SKM-1 (cell line): ENCODE measurements at regions not wholly inside any gene's neighbourhood (a gene's known extent, or its start where the extent isn't known, plus 50 kb on each side); places are given as distances from the start of the nearest gene placed in this dataset.
"Not testable (repeated sequence)": the region's sequence is repeated elsewhere in the genome, so short reads cannot be mapped to it uniquely, and the experiment has no call there.

ENCODE experiments used
- DNase-seq: peaks from one replicate; lab custom pipeline; 2025; ENCODE audit not compliant: unreplicated experiment; lab: John Stamatoyannopoulos, UW

DNA sequence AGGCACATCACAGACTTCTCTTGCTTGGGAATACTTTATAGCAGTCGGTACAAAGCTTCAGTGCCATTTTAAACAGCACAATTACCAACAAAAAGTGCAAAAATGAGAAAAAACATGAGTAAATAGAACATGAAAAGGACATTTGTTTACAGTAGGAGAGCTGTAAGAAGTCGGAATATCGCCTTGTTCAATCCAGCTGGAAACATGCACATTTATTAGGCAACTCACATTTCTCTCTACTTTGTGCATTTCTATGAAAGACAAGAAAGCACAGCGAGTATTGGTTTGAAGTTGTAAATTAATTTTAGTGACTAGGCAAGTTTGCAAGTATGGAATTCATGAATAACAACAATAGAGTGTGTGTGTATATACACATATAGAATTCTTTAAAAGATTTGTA lies 484.7 kb downstream of the DACH1 start:
- DNase-seq: no peak

DNA sequence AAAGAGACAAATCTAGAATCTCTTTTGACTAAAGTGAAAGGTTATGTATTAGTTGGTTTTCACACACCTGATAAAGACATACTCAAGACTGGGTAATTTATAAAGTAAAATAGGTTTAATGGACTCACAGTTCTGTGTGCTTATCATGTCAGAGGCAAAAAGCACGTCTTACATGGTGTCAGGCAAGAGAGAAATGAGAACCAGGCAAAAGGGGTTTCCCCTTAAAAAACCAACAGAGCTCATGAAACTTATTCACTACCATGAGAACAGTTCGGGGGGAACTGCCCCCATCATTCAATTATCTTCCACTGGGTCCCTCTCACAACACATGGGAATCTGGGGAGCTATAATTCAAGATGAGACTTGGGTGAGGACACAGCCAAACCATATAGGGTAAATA lies 486.8 kb downstream of the DACH1 start:
- DNase-seq: no peak

DNA sequence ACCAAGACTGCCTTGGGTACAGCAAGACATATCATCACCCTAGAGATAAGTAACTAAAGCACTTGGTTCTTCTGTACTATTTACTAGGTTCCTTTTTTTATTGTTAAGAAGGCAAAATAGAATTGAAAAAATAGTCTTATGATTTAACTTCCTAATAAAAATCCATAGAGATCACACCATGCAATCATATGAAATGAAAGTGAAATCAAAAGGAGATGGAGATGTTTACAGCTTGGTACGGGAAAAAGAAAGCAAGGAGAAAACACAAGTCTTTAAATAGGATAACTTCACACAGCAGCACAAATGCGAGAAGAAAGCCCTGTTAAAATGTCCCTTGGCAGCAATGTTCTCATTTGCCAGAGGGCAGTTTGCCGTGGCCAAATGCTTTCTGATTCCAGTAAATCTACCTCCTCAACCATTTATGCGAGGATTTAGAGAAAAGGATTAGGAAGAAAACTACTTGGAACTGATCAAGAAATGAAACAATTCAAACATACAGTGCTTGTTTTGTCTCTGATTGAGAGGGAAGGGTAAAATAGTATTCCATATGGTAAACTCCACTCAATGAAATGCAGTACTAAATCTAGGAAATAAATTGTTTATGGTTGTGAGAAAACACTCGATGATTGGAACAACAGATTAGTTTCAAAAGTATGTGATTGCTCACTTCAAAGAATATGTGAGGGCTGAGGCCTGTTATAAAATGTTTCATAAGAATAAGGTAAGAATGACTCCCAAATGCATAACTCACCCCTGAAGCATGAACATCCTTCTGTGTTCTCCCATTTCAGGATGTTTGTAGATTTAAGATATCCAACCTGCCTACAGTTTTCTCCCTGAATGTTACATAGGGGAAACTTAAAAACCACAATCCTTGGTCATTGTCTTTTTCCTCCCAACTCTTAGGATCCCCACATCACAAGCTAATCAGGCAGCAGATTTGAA lies 487.8 kb downstream of the DACH1 start:
- DNase-seq: no peak

DNA sequence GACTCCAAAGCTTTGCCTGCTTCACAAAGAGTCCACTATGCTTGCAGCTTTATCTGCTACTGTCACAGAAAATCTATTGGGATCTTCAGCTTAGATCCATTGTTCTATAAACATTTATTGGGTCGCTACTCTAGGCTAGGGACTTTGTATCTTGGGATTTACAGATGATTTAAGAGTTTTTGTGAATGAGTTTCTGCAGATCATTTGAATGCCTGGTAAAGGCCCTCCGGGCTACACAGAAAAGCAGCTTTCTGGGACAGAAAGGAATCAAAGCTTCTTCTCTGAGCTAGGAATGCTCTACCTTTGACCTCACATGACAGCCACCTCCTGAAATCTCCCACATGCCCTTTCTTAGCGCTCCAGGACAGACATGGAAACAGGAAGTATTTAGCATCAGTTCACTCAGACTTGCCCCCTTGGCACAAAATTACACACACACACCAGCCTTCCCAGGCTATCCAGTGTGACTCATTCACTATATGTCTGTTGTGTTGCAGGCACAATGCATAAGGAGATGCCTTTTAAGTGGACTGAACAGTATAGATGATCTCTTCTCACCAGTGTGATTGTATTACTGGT lies 492.4 kb downstream of the DACH1 start:
- no peak for DNase-seq

DNA sequence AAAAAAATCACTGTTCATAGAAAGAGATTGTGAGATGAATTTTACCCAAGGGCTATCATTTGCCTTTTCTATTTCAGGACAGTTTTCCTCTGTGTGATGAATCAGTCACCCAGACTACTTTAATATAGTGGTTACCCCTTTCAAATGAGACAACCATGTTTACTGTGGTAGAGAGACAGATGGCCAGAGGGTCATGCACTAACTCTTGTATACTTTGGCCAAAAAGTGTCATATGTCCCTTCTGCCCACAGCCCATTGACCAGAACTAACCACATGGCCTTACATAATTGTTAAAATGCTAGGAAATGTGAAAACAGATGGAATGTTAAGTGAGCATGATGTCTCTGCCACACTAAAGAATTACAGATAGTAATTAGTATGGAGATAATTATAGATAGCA lies 498.7 kb downstream of the DACH1 start:
- no peak for DNase-seq

DNA sequence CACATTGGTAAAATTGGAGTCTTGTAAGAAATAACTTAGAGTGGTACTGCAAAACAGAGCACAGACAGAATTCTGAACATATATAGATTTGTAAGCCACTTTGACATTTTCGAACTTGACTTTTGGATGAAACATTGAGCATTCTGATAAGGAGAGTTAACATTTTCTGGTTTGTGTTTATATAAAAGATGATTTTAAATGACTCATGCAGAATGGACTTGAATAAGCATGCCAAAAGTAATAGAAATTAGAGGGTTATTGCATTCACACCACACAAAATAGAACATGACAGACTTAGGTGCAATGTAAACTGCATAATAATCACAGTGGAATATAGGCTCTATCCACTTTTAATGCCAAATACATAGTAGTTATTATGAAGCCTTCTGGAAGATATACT lies 507.0 kb downstream of the DACH1 start:
- DNase-seq: no peak

DNA sequence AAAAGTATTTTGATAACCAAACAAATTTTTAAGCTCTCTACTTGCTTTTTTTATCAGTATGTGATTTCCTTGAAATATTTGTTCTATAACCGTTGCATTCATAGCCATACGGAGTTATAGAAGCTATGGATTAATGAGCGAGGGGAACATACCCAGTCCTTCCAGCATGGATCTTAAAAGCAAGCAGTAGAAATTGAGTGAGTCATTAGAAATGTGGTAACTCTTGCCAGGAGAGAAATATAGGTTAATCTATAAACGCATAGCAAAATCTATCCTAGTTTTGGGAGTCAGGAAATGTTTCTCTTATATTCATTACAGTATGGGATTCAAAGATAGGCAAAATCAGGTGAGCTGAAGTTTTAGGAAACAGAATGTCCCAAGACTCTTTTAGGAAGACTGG lies 507.4 kb downstream of the DACH1 start:
- DNase-seq: no peak

DNA sequence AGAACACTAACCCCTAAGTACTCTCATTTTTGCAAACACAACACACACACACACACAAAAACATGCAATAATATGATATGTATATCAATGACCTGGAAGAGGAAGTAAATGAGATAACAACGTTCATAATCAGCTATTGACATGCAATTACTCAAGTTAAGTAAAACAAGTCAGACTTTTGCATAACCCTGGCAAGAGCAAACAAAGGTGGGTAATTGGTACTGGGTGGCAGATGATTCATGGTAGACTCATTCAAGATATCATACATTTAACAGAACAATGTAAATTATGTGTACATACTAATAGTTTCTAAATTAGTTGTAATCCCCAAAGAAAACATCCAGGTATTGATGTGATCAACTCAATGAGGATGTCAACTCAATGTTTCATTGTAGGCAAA lies 508.8 kb downstream of the DACH1 start:
- no peak for DNase-seq

DNA sequence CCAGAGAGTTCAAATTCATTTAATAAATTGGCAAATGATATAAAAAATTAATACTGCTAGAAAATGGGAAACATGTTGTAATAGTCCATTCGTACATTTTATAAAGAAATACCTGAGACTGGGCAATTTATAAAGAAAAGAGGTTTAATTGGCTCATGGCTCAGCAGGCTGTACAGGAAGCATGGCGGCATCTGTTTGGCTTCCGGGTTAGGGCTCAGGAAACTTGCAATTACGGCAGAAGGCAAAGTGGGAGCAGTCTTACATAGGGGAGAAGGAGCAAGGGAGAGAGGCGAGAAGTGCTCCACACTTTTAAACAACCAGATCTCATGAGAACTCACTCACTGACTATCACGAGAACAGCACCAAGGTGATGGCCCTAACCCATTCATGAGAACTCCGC lies 512.0 kb downstream of the DACH1 start:
- DNase-seq: no peak

DNA sequence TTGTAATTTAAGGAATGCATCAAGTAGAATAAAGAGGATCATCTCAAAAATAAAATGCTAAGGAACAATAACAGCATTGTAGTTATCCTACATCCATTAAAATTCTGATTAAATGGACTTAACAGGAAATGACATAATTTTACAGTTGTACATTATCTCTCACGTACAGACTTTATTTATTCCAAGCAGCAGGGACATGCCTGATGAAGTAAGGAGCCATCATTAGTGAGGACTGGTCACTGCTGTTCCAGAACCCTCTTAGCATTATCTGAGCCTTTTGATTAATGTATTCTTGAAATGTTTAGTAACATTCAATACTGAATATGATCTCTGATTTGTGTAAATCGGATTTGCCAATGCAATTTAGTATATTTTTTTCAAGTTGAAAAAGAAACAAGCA lies 516.1 kb downstream of the DACH1 start:
- DNase-seq: no peak

DNA sequence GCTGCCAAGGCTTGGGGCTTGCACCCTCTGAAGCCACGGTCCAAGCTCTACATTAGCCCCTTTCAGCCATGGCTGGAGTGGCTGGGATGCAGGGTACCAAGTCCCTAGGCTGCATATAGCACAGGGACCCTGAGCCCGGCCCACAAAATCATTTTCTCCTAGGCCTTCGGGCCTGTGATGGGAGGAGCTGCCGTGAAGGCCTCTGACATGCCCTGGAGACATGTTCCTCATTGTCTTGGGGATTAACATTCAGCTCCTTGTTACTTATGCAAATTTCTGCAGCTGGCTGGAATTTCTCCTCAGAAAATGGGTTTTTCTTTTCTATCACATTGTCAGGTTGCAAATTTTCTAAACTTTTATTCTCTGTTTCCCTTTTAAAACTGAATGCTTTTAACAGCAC lies 521.1 kb downstream of the DACH1 start:
- DNase-seq: not testable (repeated sequence)

DNA sequence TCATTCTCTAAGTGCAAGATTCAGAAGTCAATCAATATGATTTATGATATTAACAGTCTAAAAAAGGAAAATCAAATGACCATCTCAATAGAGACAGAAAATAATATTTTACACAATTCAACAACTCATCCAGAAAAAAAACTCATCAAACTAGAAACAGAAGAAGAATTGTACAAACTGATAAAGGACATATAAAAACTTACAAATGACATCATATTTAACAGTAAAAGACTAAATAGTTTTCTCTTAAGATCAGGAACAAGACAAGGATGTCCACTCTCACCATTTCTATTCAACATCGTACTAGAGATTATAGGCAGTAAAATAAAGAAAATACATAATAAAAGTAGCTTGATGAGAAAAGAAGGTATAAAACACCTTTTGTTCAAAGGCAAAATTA lies 527.3 kb downstream of the DACH1 start:
- DNase-seq: no peak

DNA sequence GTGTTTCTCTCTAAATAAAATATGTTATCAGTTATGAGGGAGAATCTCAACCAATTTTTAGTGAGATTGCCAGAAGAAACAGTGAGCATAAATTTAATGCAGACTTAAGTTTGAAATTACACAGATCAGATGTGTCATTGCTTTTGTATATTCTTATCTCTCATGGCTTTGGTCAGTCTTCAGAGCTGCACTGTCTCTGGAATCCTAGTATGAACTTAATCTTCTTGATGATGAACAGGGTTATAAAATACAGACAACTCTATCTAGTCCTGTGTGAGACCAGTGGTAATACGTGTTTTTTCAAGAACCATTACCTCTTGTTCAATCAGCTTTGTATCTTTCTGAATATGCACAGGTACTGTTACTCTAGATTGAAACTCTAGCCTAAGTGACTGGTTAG lies 528.0 kb downstream of the DACH1 start:
- DNase-seq: no peak

DNA sequence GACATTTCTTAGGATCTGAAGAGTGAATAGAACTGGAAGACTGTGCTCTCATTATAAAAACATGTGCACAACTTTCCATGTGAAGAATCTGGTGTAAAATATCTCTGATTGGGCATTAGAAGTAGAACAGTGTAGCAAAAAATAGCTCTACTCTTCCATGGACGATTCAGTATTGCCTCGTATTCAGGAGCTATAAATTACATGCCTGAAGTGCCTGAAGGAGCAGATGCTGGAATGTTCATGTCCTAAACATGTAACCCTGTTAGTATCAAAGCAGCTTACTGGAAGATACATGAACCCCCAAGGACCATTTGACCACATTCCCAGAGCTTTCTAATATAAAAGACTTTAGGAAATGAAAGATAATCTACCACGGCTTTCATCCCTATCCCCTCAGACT lies 528.9 kb downstream of the DACH1 start:
- DNase-seq: no peak

DNA sequence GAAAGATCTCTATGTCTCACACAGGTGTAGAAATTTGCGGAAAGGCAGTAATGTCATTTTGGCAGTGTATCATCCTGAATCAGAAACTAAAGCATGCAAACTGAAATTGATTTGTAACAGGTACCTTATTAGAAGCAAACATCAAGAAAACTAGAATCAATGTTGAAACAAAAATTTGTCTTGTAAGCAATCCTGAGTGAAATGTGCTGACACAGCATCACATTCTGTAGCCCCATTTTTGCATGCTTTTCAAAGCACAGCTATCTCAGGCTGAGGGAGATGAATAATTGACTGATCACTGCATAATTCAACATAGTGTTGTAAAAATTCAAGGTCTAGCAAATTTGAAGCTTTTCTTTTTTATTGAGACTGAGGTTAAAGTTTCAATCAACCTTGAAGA lies 539.7 kb downstream of the DACH1 start:
- DNase-seq: no peak

DNA sequence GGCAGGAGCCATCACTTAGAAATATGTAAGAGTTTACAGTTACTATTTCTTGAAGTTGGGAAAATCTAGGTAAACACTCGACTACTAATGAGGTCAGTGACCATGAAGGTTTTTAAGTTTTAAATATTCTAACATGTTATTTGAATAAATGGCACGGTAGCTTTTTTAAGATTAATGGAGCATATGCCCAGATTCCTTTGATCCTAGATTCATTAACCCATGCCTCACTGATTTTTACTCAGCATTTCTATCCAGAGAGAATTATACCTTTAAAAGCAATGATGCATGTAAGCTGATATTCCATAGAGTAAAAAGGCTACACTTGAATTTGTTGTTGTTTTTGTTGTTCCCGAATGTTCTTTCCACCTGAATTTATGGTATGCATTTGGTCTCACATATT lies 541.4 kb downstream of the DACH1 start:
- no peak for DNase-seq

DNA sequence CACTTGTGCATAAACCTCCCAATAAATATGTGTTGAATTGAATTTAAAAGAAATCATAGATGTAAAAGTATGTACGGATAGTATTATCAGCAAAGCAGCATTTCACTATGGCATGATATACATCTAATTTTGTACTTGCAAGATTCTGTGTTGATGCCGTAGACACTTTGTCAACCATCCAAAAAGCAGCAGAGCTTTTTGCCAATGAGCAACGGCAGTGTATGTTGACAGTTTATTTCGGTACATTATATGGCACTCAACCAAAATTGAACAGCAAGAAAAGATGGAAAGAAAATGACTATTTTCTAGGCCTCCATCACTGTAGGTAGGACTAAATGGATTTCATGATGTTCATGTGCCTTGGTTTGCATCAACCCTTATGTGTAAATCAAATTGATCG lies 543.7 kb downstream of the DACH1 start:
- no peak for DNase-seq

DNA sequence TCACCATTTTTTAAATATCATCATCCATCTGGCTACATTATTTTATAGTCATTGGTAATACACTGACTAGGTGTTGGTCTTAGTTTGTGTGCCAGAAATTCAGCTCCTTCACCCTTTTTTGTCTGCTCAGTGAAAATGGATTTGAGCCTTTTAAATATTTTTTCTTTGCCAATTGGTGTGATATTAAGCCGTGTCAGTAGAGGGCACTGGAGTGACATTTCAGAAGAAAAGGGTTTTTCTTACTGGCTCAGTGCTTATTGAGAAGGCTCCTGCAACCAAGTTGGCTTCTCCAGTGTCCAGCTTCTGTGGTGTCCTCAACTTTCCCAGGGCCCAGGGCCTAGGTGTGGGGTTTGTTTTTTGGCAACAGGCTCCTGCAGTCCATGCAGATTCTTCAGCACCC lies 546.6 kb downstream of the DACH1 start:
- peak; percentile 10 for DNase-seq

DNA sequence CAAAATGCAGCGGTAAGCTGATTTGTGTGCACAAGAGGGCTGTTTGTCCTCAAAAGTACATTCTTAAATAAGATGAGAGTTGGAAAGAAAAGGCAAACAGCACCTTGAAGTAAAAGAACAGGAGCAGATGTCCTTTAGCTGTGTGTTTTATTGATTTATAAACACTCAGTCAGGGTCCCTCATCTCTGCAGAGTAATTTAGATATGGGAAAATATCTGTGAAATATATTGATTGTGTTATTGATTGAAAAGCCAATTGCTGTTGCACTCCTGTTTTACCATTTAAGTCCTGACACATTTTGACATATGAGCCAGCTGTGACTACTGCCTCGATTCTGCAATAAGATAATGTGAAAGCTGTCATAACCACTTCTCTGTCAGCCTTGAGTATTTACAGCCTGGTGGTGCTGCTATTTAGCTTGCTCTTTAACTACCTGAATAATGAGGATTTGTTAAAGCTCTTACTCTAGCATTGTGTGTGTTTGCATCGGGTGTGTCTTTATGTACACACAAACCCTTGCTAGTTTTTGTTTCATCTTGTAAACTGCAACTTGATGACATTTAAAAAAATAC lies 550.1 kb downstream of the DACH1 start:
- no peak for DNase-seq

DNA sequence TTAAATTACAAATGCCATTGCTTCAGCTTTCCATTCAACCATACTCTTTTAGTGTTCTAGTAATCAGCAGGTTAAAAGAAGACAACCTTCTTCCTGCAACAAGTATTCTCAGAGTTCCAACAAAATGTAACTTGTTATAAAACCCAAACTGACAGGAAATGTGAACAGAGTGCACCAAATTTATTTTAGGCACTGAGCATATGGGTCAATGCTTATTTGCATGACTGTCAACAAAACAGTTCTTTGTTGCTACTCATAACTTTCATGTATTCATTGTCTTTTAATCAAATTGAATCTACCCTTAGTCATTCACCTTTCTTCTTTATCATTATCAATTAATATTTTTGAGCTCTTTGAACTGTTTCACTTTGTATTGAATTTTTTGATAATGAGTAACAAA lies 554.1 kb downstream of the DACH1 start:
- no peak for DNase-seq

DNA sequence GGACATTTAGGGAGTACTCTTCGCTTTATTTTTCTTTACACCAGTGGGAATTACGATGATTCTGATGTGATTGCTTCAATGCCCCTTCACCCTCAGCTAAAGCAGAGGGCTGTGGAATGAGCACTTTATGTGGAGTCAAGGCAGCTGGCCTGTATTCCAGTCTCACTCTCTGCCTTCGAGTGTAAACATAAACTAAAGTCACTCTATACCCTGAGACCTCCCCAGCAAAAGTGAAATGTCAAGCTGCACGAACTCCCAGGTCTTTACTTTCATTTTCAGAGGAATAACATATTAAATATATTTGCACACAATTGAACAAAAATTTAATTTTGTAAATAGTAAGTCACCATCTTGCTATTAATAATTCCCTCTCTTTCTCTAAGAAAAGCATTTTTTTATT lies 557.1 kb downstream of the DACH1 start:
- DNase-seq: no peak

DNA sequence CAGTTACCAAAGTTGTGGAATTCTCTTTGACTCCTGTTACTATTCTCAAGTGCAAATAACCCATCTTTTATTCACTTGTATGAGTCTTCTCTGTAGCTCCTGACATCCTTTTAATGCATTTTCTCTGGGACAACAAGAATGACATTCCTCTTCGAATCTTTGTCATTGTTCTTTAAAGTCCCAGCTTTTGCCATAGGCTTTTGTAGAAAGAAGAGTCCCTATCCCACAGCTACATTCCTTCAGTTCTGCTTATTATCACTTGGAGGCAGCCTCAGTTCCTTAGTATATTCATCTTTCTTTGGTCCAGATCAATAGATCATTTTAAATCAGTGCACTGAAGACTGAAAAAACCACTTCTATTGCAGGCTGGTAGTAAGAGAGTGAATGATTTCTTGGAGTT lies 560.2 kb downstream of the DACH1 start:
- DNase-seq: no peak
